K562 (cell line): ENCODE measurements at regions not wholly inside any gene's neighbourhood (a gene's known extent, or its start where the extent isn't known, plus 50 kb on each side); places are given as distances from the start of the nearest gene placed in this dataset.

Experiments used
- ATAC-seq: fragments of 200-7000 bp; cut with Tn5 transposase; 3 replicates; pipeline ENCODE4 v1.9.1; 2020; ENCODE audit warnings: moderate library complexity
- BruUV-seq: library from RNA; stranded (reverse); fragments of 400-500 nt; replicated peaks from 2 replicates; lab custom pipeline; 2021; lab: Mats Ljungman, UMichigan
- CTCF ChIA-PET: fragments of 300-600 bp; formaldehyde crosslinking; extraction: SDS; loops from one replicate; lab custom pipeline; 2021; ENCODE audit warnings: low intra/inter-chr PET ratio; lab: Yijun Ruan, JAX
- POLR2A ChIA-PET: fragments of 300-600, 350-650 bp; sonication (Branson Sonifier 250); formaldehyde crosslinking; extraction: SDS; loops from one replicate; lab custom pipeline; 2021; ENCODE audit warnings: antibody characterized with exemption, inconsistent platforms; lab: Yijun Ruan, JAX
- DNase-seq, 4 experiments: peaks; one replicate each; pipeline versions ENCODE4 v3.0.0 to v3.0.0-alpha.2; 2011 to 2018; ENCODE audit warnings: low spot score in 3 of 4, mixed read lengths in 3 of 4; ENCODE audit errors: extremely low read depth in 1 of 4
- FAIRE-seq: peaks from 2 replicates; lab custom pipeline; 2011; peaks lifted over from hg19 to GRCh38; lab: Jason Lieb, UNC
- H2AFZ ChIP-seq: 2 replicates; pipeline ENCODE4 v1.6.0; 2011; ENCODE audit warnings: low read depth, low read length, control low read depth, inconsistent platforms
- H3K27ac ChIP-seq: fragments of 200-600 bp; 3 replicates; pipeline ENCODE4 v1.8.0; 2011; ENCODE audit warnings: low read depth, mild to moderate bottlenecking, control low read depth, inconsistent platforms, low read length, moderate library complexity, mixed read lengths; ENCODE audit errors: extremely low read depth
- H3K27me3 ChIP-seq, 2 experiments: fragments of 300-600 bp in 1 of 2; 2 replicates in 1 of 2; 3 replicates in 1 of 2; pipeline versions ENCODE4 v1.6.0 to v1.8.0; 2011; ENCODE audit warnings: inconsistent platforms in 2 of 2, low read length in 2 of 2, mild to moderate bottlenecking in 1 of 2, mixed read lengths in 1 of 2, moderate library complexity in 1 of 2; ENCODE audit not compliant: control insufficient read depth in 2 of 2, insufficient read depth in 2 of 2
- H3K36me3 ChIP-seq: fragments of 300-600 bp; 3 replicates; pipeline ENCODE4 v1.8.0; 2011; ENCODE audit warnings: mild to moderate bottlenecking, low read length, inconsistent platforms; ENCODE audit not compliant: control insufficient read depth, insufficient read depth
- H3K4me1 ChIP-seq, 2 experiments: fragments of 200-600 bp in 1 of 2; replicated peaks in 1 of 2; 2 replicates in 1 of 2; 3 replicates in 1 of 2; pipeline versions ENCODE4 v1.5.1 to v1.8.0; 2011; ENCODE audit warnings: inconsistent platforms in 2 of 2, low read length in 2 of 2, mild to moderate bottlenecking in 1 of 2, mixed read lengths in 1 of 2, moderate library complexity in 1 of 2; ENCODE audit not compliant: control insufficient read depth in 2 of 2, insufficient read depth in 2 of 2
- H3K4me2 ChIP-seq: 2 replicates; pipeline ENCODE4 v1.6.1; 2011; ENCODE audit warnings: low read length, control low read depth, inconsistent platforms, mixed read lengths; ENCODE audit not compliant: insufficient read depth
- H3K4me3 ChIP-seq: fragments of 200-600 bp; sonication (generic), shearing (Covaris generic); 2 replicates; pipeline ENCODE4 v1.5.1; 2016; ENCODE audit warnings: control low read depth, inconsistent platforms
- H3K79me2 ChIP-seq: fragments of 200-600 bp; 3 replicates; pipeline ENCODE4 v1.8.0; 2011; ENCODE audit warnings: low read length, inconsistent platforms; ENCODE audit not compliant: control insufficient read depth, insufficient read depth
- H3K9ac ChIP-seq, 2 experiments: 2 replicates each; pipeline versions ENCODE4 v1.6.0 to v1.6.1; 2011; ENCODE audit warnings: low read depth in 2 of 2, low read length in 2 of 2, control low read depth in 1 of 2, inconsistent platforms in 1 of 2, mild to moderate bottlenecking in 1 of 2, mixed read lengths in 1 of 2; ENCODE audit not compliant: insufficient read depth in 1 of 2
- H3K9me1 ChIP-seq: one replicate; pipeline ENCODE4 v1.6.0; 2011; ENCODE audit warnings: inconsistent platforms, mild to moderate bottlenecking, low read length, moderate library complexity; ENCODE audit not compliant: control insufficient read depth, insufficient read depth
- H3K9me3 ChIP-seq: replicated peaks from 2 replicates; pipeline ENCODE4 v1.5.1; 2011; ENCODE audit warnings: low read depth, low read length, inconsistent platforms; ENCODE audit not compliant: control insufficient read depth, insufficient read depth
- H4K20me1 ChIP-seq: replicated peaks from 2 replicates; pipeline ENCODE4 v1.6.1; 2011; ENCODE audit warnings: low read length, inconsistent platforms, mixed read lengths; ENCODE audit not compliant: control insufficient read depth, insufficient read depth
- BHLHE40 ChIP-seq: IDR thresholded peaks from 2 replicates; pipeline ENCODE4 v1.6.1; 2011; ENCODE audit warnings: low read length, improper control_type of control experiment
- HDAC3 ChIP-seq: fragments of 450-650 bp; IDR thresholded peaks from 2 replicates; pipeline ENCODE4 v1.6.1; 2018; ENCODE audit warnings: borderline replicate concordance, mild to moderate bottlenecking, moderate library complexity; ENCODE audit not compliant: partially characterized antibody
- HDAC8 ChIP-seq: fragments of 450-650 bp; IDR thresholded peaks from 2 replicates; pipeline ENCODE4 v1.6.1; 2016; ENCODE audit warnings: mild to moderate bottlenecking, missing genetic modification characterization, moderate library complexity, missing compliant biosample characterization
- JUND ChIP-seq, 2 experiments: IDR thresholded peaks; 2 replicates in 1 of 2; 3 replicates in 1 of 2; pipeline ENCODE4 v1.6.1; 2011; ENCODE audit warnings: borderline replicate concordance in 2 of 2, low read depth in 2 of 2, low read length in 2 of 2, improper control_type of control experiment in 1 of 2, missing biosample characterization in 1 of 2, missing genetic modification characterization in 1 of 2, missing genetic modification reagents in 1 of 2
- KDM1A ChIP-seq, 2 experiments: fragments of 450-650 bp; IDR thresholded peaks; 2 replicates each; pipeline ENCODE4 v1.6.1; 2016; ENCODE audit warnings: mild to moderate bottlenecking in 2 of 2
- NELFE ChIP-seq: IDR thresholded peaks from 2 replicates; pipeline ENCODE4 v1.6.1; 2011; ENCODE audit warnings: mild to moderate bottlenecking; ENCODE audit not compliant: insufficient read depth, insufficient read length
- NFE2L1 ChIP-seq: fragments of 450-650 bp; IDR thresholded peaks from 2 replicates; pipeline ENCODE4 v1.6.1; 2016; ENCODE audit warnings: missing genetic modification characterization, low read depth, mild to moderate bottlenecking, missing compliant biosample characterization, moderate library complexity, borderline replicate concordance
- PHF20 ChIP-seq: fragments of 450-650 bp; IDR thresholded peaks from 2 replicates; pipeline ENCODE4 v1.6.1; 2018; ENCODE audit not compliant: partially characterized antibody
- PHF8 ChIP-seq: fragments of 200-600 bp; sonication (generic); IDR thresholded peaks from 2 replicates; pipeline ENCODE4 v1.6.1; 2012; ENCODE audit warnings: mixed run types, mild to moderate bottlenecking, inconsistent platforms, low read length, moderate library complexity, borderline replicate concordance
- RFX5 ChIP-seq: IDR thresholded peaks from 2 replicates; pipeline ENCODE4 v1.6.1; 2011; ENCODE audit warnings: low read depth, mild to moderate bottlenecking, improper control_type of control experiment, low read length
- TAF9B ChIP-seq: fragments of 450-650 bp; IDR thresholded peaks from 2 replicates; pipeline ENCODE4 v1.6.1; 2018; ENCODE audit warnings: mild to moderate bottlenecking; ENCODE audit not compliant: partially characterized antibody
- ZNF133 ChIP-seq: fragments of 250-450 bp; sonication (Bioruptor Pico); IDR thresholded peaks from 2 replicates; pipeline ENCODE4 v1.4.0; 2020; ENCODE audit warnings: mild to moderate bottlenecking
- ZNF584 ChIP-seq: fragments of 200-800 bp; sonication (Bioruptor generic); IDR thresholded peaks from 2 replicates; pipeline ENCODE4 v1.6.1; 2016; ENCODE audit warnings: low read depth, mild to moderate bottlenecking, missing genetic modification characterization, missing compliant biosample characterization
- ZNF717 ChIP-seq: fragments of 250-450 bp; sonication (Bioruptor Pico); IDR thresholded peaks from 2 replicates; pipeline ENCODE4 v1.5.0; 2021
- WGBS: fragments of 100-300 bp; shearing (Covaris generic); methylation state at CpG from one replicate; pipeline ENCODE4 v1.1.6; 2016; ENCODE audit warnings: low coverage, mixed read lengths; ENCODE audit not compliant: insufficient coverage; ENCODE audit errors: missing lambda C conversion rate; 5-methylcytosine and 5-hydroxymethylcytosine counted together
- in situ Hi-C: fragments of 300-500 bp; cut with MboI; formaldehyde crosslinking; loops from 4 replicates; pipeline ENCODE4 v1.15.0; 2018; ENCODE audit warnings: inconsistent platforms, mixed read lengths
- intact Hi-C: fragments of 100-400 bp; cut with micrococcal nuclease; formaldehyde crosslinking; loops from 2 replicates; pipeline ENCODE4 v1.14.2; 2022
- TF ChIP-seq, protein P1 (sequence below), 2 experiments: fragments of 450-650 bp; conservative IDR thresholded peaks; 2 replicates each; pipeline ENCODE4 v1.6.1; 2017; ENCODE audit warnings: mild to moderate bottlenecking in 2 of 2, moderate library complexity in 2 of 2
- TF ChIP-seq, protein P2 (sequence below): sonication (generic); formaldehyde crosslinking; IDR thresholded peaks from 2 replicates; pipeline ENCODE4 v1.8.0; 2022; ENCODE audit warnings: mild to moderate bottlenecking, low read depth, missing genetic modification reagents
- TF ChIP-seq, protein P3 (sequence below): fragments of 450-650 bp; IDR thresholded peaks from 2 replicates; pipeline ENCODE4 v1.6.1; 2018; ENCODE audit warnings: mild to moderate bottlenecking, low read depth; ENCODE audit not compliant: partially characterized antibody

DNA sequence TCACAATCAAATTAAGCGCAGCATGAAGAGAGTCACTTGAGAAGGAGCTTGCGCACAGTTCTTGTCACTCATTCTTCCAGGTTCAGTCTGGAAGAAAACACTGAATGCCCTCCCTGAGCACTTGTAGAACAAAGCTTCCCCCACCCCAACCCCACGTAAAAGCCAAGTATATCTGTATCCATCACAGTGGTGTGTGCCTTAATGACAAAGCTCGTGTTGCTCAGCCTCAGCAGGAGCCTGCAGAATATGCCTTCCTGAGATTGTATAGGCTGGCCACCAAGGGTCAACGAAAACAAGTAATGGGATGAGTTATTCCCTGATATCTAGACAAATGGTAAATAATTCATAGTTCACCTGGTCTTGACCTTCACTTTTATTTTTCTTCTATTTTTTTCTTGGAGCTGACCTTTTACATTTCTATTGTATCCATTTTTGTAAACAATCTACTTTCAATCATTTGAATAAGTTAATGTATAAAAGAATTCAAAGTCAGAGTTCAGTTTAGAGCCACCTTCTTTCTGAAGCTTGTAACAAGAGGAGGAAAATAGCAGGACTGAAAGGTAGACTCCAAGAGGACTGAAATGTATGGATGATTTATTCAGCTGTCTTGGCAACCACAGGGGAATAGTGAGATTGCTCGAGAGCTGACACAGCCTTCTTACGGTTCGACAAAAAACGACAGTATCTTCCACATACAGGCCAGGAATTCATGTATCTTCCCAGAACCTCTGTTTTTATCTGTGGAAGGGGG is 405.5 kb upstream of the TPM1 start (continued):
- TF ChIP-seq, protein P1, sequence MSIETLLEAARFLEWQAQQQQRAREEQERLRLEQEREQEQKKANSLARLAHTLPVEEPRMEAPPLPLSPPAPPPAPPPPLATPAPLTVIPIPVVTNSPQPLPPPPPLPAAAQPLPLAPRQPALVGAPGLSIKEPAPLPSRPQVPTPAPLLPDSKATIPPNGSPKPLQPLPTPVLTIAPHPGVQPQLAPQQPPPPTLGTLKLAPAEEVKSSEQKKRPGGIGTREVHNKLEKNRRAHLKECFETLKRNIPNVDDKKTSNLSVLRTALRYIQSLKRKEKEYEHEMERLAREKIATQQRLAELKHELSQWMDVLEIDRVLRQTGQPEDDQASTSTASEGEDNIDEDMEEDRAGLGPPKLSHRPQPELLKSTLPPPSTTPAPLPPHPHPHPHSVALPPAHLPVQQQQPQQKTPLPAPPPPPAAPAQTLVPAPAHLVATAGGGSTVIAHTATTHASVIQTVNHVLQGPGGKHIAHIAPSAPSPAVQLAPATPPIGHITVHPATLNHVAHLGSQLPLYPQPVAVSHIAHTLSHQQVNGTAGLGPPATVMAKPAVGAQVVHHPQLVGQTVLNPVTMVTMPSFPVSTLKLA (conservative IDR thresholded peaks at IDR 0.05) = no peak
- no peak for TF ChIP-seq HDAC3

DNA sequence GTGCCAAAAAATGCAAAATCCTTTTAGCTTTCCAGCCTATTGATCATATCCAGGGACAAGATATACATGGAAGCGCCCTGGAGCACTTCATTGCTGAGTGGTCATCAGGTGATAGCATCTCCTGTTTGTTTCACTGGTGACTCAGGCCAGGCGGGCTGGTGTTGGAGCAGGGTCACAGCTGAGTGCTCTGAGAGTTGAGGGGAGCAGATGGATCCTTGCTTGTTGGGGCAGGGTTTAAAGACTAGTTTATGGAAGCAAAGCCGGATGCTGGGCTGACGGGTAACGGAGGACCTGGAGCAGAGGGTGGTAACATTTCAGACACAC is 405.0 kb upstream of the TPM1 start:
- Histone ChIP-seq H3K9me3 (no peaks in the 10 kb centered on the region), H4K20me1 (no peaks in the 10 kb centered on the region), H3K27ac (no peak overlapping the region), H3K36me3 (no peaks in the 10 kb centered on the region), H3K9me1 (no peaks in the 10 kb centered on the region), H3K4me2 (no peak overlapping the region), H2AFZ (no peak overlapping the region), H3K9ac (no peak overlapping the region), H3K79me2 (no peaks in the 10 kb centered on the region), H3K27me3 (peaks cover 0 to 9% of the 10 kb centered on the region in 2 experiments; a peak in 1 of 5 replicates), H3K4me1 (no peaks in the 10 kb centered on the region), H3K4me3 (no peak overlapping the region)
- ATAC-seq (no peak), DNase-seq (no peak), FAIRE-seq (no peak)
- CTCF ChIA-PET = no interaction called here
- 0% methylated on average over 5 of the region's 5 CpGs for WGBS
- intact Hi-C loops = no loop called here
- in situ Hi-C loops = no loop called here
- POLR2A ChIA-PET = interaction anchor here (0.6 to 1.0 kb wide), 2 partner anchors 12 to 1026 kb away, joined by 3 to 4 read pairs; no protein-coding TSS in a partner anchor
- no TSS peak for BruUV-seq
- TF ChIP-seq RFX5 (no peak), JUND (IDR thresholded peaks at IDR 0.05; ENCODE audit: borderline replicate concordance, low read depth, low read length) (no peak), JUND (tag; IDR thresholded peaks at IDR 0.05; ENCODE audit: borderline replicate concordance, low read depth, low read length) (no peak), ZNF717 (CRISPR knock-in tag) (no peak), PHF8 (no peak), PHF20 (no peak), KDM1A (IDR thresholded peaks at IDR 0.05) (no peak), NELFE (no peak), ZNF133 (CRISPR knock-in tag) (no peak), ZNF584 (CRISPR knock-in tag) (no peak), TAF9B (no peak), HDAC8 (tag) (no peak), BHLHE40 (no peak), NFE2L1 (no peak)
- TF ChIP-seq, protein P2, sequence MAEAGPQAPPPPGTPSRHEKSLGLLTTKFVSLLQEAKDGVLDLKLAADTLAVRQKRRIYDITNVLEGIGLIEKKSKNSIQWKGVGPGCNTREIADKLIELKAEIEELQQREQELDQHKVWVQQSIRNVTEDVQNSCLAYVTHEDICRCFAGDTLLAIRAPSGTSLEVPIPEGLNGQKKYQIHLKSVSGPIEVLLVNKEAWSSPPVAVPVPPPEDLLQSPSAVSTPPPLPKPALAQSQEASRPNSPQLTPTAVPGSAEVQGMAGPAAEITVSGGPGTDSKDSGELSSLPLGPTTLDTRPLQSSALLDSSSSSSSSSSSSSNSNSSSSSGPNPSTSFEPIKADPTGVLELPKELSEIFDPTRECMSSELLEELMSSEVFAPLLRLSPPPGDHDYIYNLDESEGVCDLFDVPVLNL (CRISPR knock-in tag) = no peak
- TF ChIP-seq, protein P3, sequence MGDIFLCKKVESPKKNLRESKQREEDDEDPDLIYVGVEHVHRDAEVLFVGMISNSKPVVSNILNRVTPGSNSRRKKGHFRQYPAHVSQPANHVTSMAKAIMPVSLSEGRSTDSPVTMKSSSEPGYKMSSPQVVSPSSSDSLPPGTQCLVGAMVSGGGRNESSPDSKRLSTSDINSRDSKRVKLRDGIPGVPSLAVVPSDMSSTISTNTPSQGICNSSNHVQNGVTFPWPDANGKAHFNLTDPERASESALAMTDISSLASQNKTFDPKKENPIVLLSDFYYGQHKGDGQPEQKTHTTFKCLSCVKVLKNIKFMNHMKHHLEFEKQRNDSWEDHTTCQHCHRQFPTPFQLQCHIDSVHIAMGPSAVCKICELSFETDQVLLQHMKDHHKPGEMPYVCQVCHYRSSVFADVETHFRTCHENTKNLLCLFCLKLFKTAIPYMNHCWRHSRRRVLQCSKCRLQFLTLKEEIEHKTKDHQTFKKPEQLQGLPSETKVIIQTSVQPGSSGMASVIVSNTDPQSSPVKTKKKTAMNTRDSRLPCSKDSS = no peak
